ENCODE measurements at regions not wholly inside any gene's neighbourhood (a gene's known extent, or its start where the extent isn't known, plus 50 kb on each side); places are given as distances from the start of the nearest gene placed in this dataset.

- H3K4me3 ChIP-seq (ENCODE audit: low read depth, low read length), result no peak overlapping the region
- no peak for TF ChIP-seq CTCF (IDR thresholded peaks at IDR 0.05; ENCODE audit: borderline replicate concordance, insufficient read depth, low read depth, low read length)
Measured at GRCh38 chr2:57962861-57963260, 83.7 kb upstream of the VRK2 start.

- no peak overlapping the region for H3K4me3 ChIP-seq (ENCODE audit: low read depth, low read length)
- no peak for TF ChIP-seq CTCF (IDR thresholded peaks at IDR 0.05; ENCODE audit: borderline replicate concordance, insufficient read depth, low read depth, low read length)
Measured at GRCh38 chr2:57965219-57965618, 81.4 kb upstream of the VRK2 start.

DNA sequence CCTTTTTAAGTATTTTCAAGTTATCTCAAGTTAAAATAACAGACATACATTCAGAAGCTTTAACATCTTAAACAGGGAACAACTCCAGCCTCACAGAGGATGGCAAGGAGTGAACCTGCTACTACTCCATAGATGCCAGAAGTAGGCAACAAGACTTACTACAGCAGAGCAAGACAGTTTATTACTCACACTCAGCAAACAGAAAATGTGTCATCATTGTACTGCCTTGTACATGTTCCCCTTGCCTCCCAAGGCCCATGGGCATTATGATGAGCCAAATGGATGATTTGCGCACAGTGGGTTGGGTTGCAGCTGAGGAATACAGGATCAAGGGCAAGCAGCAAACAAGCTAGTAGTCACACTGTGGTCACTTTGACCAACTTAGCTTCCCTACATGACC is 80.6 kb upstream of the VRK2 start:
- no peak for TF ChIP-seq CTCF (IDR thresholded peaks at IDR 0.05; ENCODE audit: borderline replicate concordance, insufficient read depth, low read depth, low read length)
- H3K4me3 ChIP-seq (ENCODE audit: low read depth, low read length), result no peak overlapping the region

GRCh38 chr2:57973621-57974186 is 72.9 kb upstream of the VRK2 start:
- no peak overlapping the region for H3K4me3 ChIP-seq (ENCODE audit: low read depth, low read length)
- TF ChIP-seq CTCF (IDR thresholded peaks at IDR 0.05; ENCODE audit: borderline replicate concordance, insufficient read depth, low read depth, low read length), result no peak

- TF ChIP-seq CTCF (IDR thresholded peaks at IDR 0.05; ENCODE audit: borderline replicate concordance, insufficient read depth, low read depth, low read length), result no peak
- no peak overlapping the region for H3K4me3 ChIP-seq (ENCODE audit: low read depth, low read length)
Measured at GRCh38 chr2:57979158-57979557, 67.4 kb upstream of the VRK2 start.

- TF ChIP-seq CTCF (IDR thresholded peaks at IDR 0.05; ENCODE audit: borderline replicate concordance, insufficient read depth, low read depth, low read length), result no peak
- no peak overlapping the region for H3K4me3 ChIP-seq (ENCODE audit: low read depth, low read length)
Measured at GRCh38 chr2:57981083-57981768, 65.4 kb upstream of the VRK2 start.

Data from GM12875 (cell line).